ENCODE measurements at regions not wholly inside any gene's neighbourhood (a gene's known extent, or its start where the extent isn't known, plus 50 kb on each side); places are given as distances from the start of the nearest gene placed in this dataset.

- Histone ChIP-seq H4K5ac (ENCODE audit: insufficient read length, low read depth, low read length) (no peak overlapping the region), H2BK120ac (replicated peaks; ENCODE audit: low read depth, low read length) (no peak overlapping the region), H3K23ac (ENCODE audit: insufficient read length) (no peak overlapping the region), H3K27me3 (replicated peaks in 1 of 4; ENCODE audit: control insufficient read depth in 3 of 4, extremely low read depth in 1 of 4, insufficient read depth in 3 of 4, low read length in 3 of 4) (no peaks in the 10 kb centered on the region), H3K4ac (replicated peaks; ENCODE audit: insufficient read length, low read depth, low read length) (no peak overlapping the region), H3K4me3 (ENCODE audit: extremely low read depth in 1 of 4, insufficient read depth in 2 of 4, low read depth in 3 of 4, low read length in 4 of 4) (no peak overlapping the region), H4K20me1 (replicated peaks in 1 of 2; ENCODE audit: control insufficient read depth in 1 of 2, insufficient read depth in 2 of 2, low read length in 2 of 2) (no peaks in the 10 kb centered on the region), H3K14ac (ENCODE audit: insufficient read length) (no peak overlapping the region), H3K4me2 (ENCODE audit: insufficient read depth in 1 of 2, low read depth in 2 of 2, low read length in 2 of 2) (no peak overlapping the region), H2BK5ac (ENCODE audit: low read depth, low read length) (no peak overlapping the region), H3K23me2 (ENCODE audit: low read depth, low read length) (no peaks in the 10 kb centered on the region), H3K9me3 (ENCODE audit: insufficient read depth in 2 of 2, low read depth in 1 of 2, low read length in 1 of 2) (no peaks in the 10 kb centered on the region), H3K18ac (ENCODE audit: extremely low read depth, low read length) (no peak overlapping the region), H3K4me1 (replicated peaks in 1 of 4; ENCODE audit: control insufficient read depth in 3 of 4, insufficient read depth in 4 of 4, low read length in 3 of 4) (no peaks in the 10 kb centered on the region), H4K8ac (ENCODE audit: extremely low read depth, insufficient read depth, low read length) (no peak overlapping the region), H3K36me3 (ENCODE audit: control insufficient read depth in 2 of 4, insufficient read depth in 4 of 4, low read length in 3 of 4) (no peaks in the 10 kb centered on the region), H3K56ac (replicated peaks; ENCODE audit: insufficient read length, low read depth, low read length) (no peak overlapping the region), H2AFZ (ENCODE audit: low read length) (no peak overlapping the region), H4K91ac (replicated peaks; ENCODE audit: insufficient read length, low read length) (no peak overlapping the region), H3K79me1 (ENCODE audit: low read depth, low read length) (no peaks in the 10 kb centered on the region), H3K27ac (ENCODE audit: low read depth, low read length) (no peak overlapping the region), H2BK12ac (ENCODE audit: low read depth, low read length) (no peak overlapping the region), H2BK20ac (ENCODE audit: low read length) (no peak overlapping the region), H2BK15ac (ENCODE audit: low read length) (no peak overlapping the region), H2AK5ac (ENCODE audit: low read depth, low read length) (no peak overlapping the region), H3K79me2 (ENCODE audit: control insufficient read depth in 1 of 2, insufficient read depth in 2 of 2, low read length in 2 of 2) (no peaks in the 10 kb centered on the region), H3K9ac (replicated peaks in 1 of 4; ENCODE audit: extremely low read depth in 1 of 4, low read depth in 3 of 4, low read length in 3 of 4) (no peak overlapping the region)
- WGBS, 2 experiments (ENCODE audit: extremely low coverage in 1 of 2, insufficient coverage in 1 of 2, insufficient read length in 1 of 2, insufficient replicate concordance in 2 of 2, low coverage in 1 of 2, low lambda C conversion rate in 2 of 2, missing lambda C conversion rate in 1 of 2): 82% methylated on average over 6 of the region's 6 CpGs; no CpG with 5 or more reads in 1 of the 2 experiments
- DNase-seq (ENCODE audit: low read depth in 1 of 2, low spot score in 2 of 2) (no peak), FAIRE-seq (no peak)
- POLR2A ChIA-PET (ENCODE audit: partially characterized antibody): no interaction called here
- TF ChIP-seq CTBP2 (IDR thresholded peaks at IDR 0.05; ENCODE audit: borderline replicate concordance, insufficient read depth, insufficient read length, low read length): no peak
- no peak for TF ChIP-seq CBX5 (IDR thresholded peaks at IDR 0.05; ENCODE audit: low read depth, low read length)
- no peak for TF ChIP-seq SP1 (IDR thresholded peaks at IDR 0.05; ENCODE audit: low read depth, low read length)
- no peak for TF ChIP-seq FOSL1 (IDR thresholded peaks at IDR 0.05; ENCODE audit: insufficient read depth, low read depth, low read length)
- no peak for TF ChIP-seq JUND (IDR thresholded peaks at IDR 0.05; ENCODE audit: low read length)
- no peak for TF ChIP-seq SAP30 (IDR thresholded peaks at IDR 0.05; ENCODE audit: insufficient read depth, insufficient replicate concordance, low read length)
- TF ChIP-seq SP2 (IDR thresholded peaks at IDR 0.05; ENCODE audit: low read length): no peak
- no peak for TF ChIP-seq TAF7 (optimal IDR thresholded peaks at IDR 0.05; ENCODE audit: borderline replicate concordance, low read depth, low read length)
- TF ChIP-seq KDM5A (IDR thresholded peaks at IDR 0.05; ENCODE audit: low read length): no peak
- TF ChIP-seq SUZ12 (IDR thresholded peaks at IDR 0.05; ENCODE audit: low read length): no peak
- no peak for TF ChIP-seq ASH2L (IDR thresholded peaks at IDR 0.05; ENCODE audit: low read length)
- CTCF ChIA-PET (ENCODE audit: partially characterized antibody): no interaction called here
Measured at GRCh38 chr9:87140605-87141109, 193.4 kb upstream of the GAS1 start.
